Keratinocyte (primary cell): ENCODE measurements at regions not wholly inside any gene's neighbourhood (a gene's known extent, or its start where the extent isn't known, plus 50 kb on each side); places are given as distances from the start of the nearest gene placed in this dataset.

Source experiments
- DNase-seq: peaks from one replicate; pipeline ENCODE4 v3.0.0-alpha.2; 2011; ENCODE audit warnings: low read depth, missing footprints, low spot score
- FAIRE-seq: peaks from 2 replicates; lab custom pipeline; 2011; peaks lifted over from hg19 to GRCh38; lab: Jason Lieb, UNC
- H2AFZ ChIP-seq: 2 replicates; pipeline ENCODE4 v1.6.0; 2012; ENCODE audit warnings: low read length, control low read depth, inconsistent platforms; ENCODE audit not compliant: control insufficient read depth
- H3K27ac ChIP-seq: 2 replicates; pipeline ENCODE4 v1.5.1; 2011; ENCODE audit warnings: low read length; ENCODE audit not compliant: control insufficient read depth, insufficient read depth
- H3K27me3 ChIP-seq: 3 replicates; pipeline ENCODE4 v1.6.0; 2011; ENCODE audit warnings: low read length; ENCODE audit not compliant: control insufficient read depth, insufficient read depth; ENCODE audit errors: extremely low read depth
- H3K36me3 ChIP-seq, 2 experiments: 2 replicates in 1 of 2; 3 replicates in 1 of 2; pipeline ENCODE4 v1.5.1; 2011; ENCODE audit warnings: low read length in 2 of 2, mild to moderate bottlenecking in 1 of 2; ENCODE audit not compliant: control insufficient read depth in 2 of 2, insufficient read depth in 2 of 2; ENCODE audit errors: extremely low read depth in 1 of 2
- H3K4me1 ChIP-seq: 3 replicates; pipeline ENCODE4 v1.5.1; 2011; ENCODE audit warnings: low read length; ENCODE audit not compliant: control insufficient read depth, insufficient read depth; ENCODE audit errors: extremely low read depth
- H3K4me2 ChIP-seq: 3 replicates; pipeline ENCODE4 v1.6.0; 2011; ENCODE audit warnings: low read depth, low read length; ENCODE audit not compliant: control insufficient read depth, insufficient read depth; ENCODE audit errors: extremely low read depth
- H3K4me3 ChIP-seq, 3 experiments: fragments of 200-600 bp in 1 of 3; sonication (generic) in 1 of 3; 2 replicates in 2 of 3; 3 replicates in 1 of 3; pipeline ENCODE4 v1.5.1; 2011 to 2016; ENCODE audit warnings: low read length in 3 of 3, mild to moderate bottlenecking in 3 of 3, control low read depth in 2 of 3, inconsistent platforms in 1 of 3, low read depth in 1 of 3, mixed read lengths in 1 of 3, mixed run types in 1 of 3, moderate library complexity in 1 of 3; ENCODE audit not compliant: control insufficient read depth in 2 of 3, insufficient read depth in 2 of 3; ENCODE audit errors: extremely low read depth in 1 of 3
- H3K79me2 ChIP-seq: 2 replicates; pipeline ENCODE4 v1.6.0; 2012; ENCODE audit warnings: low read length; ENCODE audit not compliant: control insufficient read depth, insufficient read depth
- H3K9ac ChIP-seq: 3 replicates; pipeline ENCODE4 v1.6.0; 2011; ENCODE audit warnings: low read length; ENCODE audit not compliant: control insufficient read depth, insufficient read depth; ENCODE audit errors: extremely low read depth
- H3K9me1 ChIP-seq: 3 replicates; pipeline ENCODE4 v1.6.0; 2011; ENCODE audit warnings: low read length; ENCODE audit not compliant: control insufficient read depth, insufficient read depth; ENCODE audit errors: extremely low read depth
- H3K9me3 ChIP-seq: 2 replicates; pipeline ENCODE4 v1.5.1; 2012; ENCODE audit warnings: low read depth, low read length; ENCODE audit not compliant: control insufficient read depth
- H4K20me1 ChIP-seq: 3 replicates; pipeline ENCODE4 v1.6.0; 2011; ENCODE audit warnings: low read length; ENCODE audit not compliant: control insufficient read depth, insufficient read depth; ENCODE audit errors: extremely low read depth
- CTCF ChIP-seq, 3 experiments: IDR thresholded peaks in 1 of 3; conservative IDR thresholded peaks in 1 of 3; optimal IDR thresholded peaks in 1 of 3; 2 replicates in 2 of 3; 3 replicates in 1 of 3; pipeline versions ENCODE3 to v1.5.1; 2011; ENCODE audit warnings: low read length in 3 of 3, mild to moderate bottlenecking in 3 of 3, moderate library complexity in 2 of 3, control low read depth in 1 of 3, inconsistent platforms in 1 of 3; ENCODE audit not compliant: insufficient read depth in 2 of 3; ENCODE audit errors: extremely low read depth in 1 of 3
- EZH2 ChIP-seq: IDR thresholded peaks from one replicate; pipeline ENCODE4 v1.6.1; 2012; ENCODE audit warnings: inconsistent platforms, mild to moderate bottlenecking, low read length, moderate library complexity
- dilution Hi-C: fragments of 300-500 bp; cut with MboI; formaldehyde crosslinking; loops from one replicate; pipeline ENCODE4 v1.7.0; 2020; ENCODE audit warnings: low sequenced_read_pairs; ENCODE audit not compliant: extremely low pct_ligation_motif_present

- Histone ChIP-seq H3K4me2 (no peak overlapping the region), H2AFZ (no peak overlapping the region), H3K27me3 (no peaks in the 10 kb centered on the region), H3K79me2 (no peaks in the 10 kb centered on the region), H3K9ac (no peak overlapping the region), H3K27ac (no peak overlapping the region), H3K9me3 (no peaks in the 10 kb centered on the region), H3K9me1 (no peaks in the 10 kb centered on the region), H3K36me3 (no peaks in the 10 kb centered on the region), H3K4me3 (no peak overlapping the region), H3K4me1 (no peaks in the 10 kb centered on the region), H4K20me1 (no peaks in the 10 kb centered on the region)
- dilution Hi-C loops = no loop called here
- TF ChIP-seq CTCF (optimal IDR thresholded peaks at IDR 0.05 in 1 of 3, IDR thresholded peaks at IDR 0.05 in 1 of 3, conservative IDR thresholded peaks at IDR 0.05 in 1 of 3; ENCODE audit: extremely low read depth in 1 of 3, insufficient read depth in 2 of 3, low read length in 3 of 3) (no peak), EZH2 (no peak)
- DNase-seq (no peak), FAIRE-seq (no peak)
Measured at GRCh38 chr2:195308163-195308562, 348.9 kb upstream of the SLC39A10 start.

GRCh38 chr2:195307751-195308150 is 349.3 kb upstream of the SLC39A10 start:
- no peak overlapping the region for H3K4me3 ChIP-seq
- no peaks in the 10 kb centered on the region for H3K36me3 ChIP-seq
- no peak overlapping the region for H3K4me2 ChIP-seq

More at GRCh38 chr2:195307751-195308150, 349.3 kb upstream of the SLC39A10 start:
- dilution Hi-C loops = no loop called here
- FAIRE-seq (no peak), DNase-seq (no peak)
- H3K9me1 ChIP-seq = no peaks in the 10 kb centered on the region
- no peak overlapping the region for H2AFZ ChIP-seq
- no peaks in the 10 kb centered on the region for H3K9me3 ChIP-seq
- no peaks in the 10 kb centered on the region for H3K4me1 ChIP-seq
- no peak overlapping the region for H3K27ac ChIP-seq
- TF ChIP-seq CTCF (optimal IDR thresholded peaks at IDR 0.05 in 1 of 3, IDR thresholded peaks at IDR 0.05 in 1 of 3, conservative IDR thresholded peaks at IDR 0.05 in 1 of 3; ENCODE audit: extremely low read depth in 1 of 3, insufficient read depth in 2 of 3, low read length in 3 of 3) = no peak
- TF ChIP-seq EZH2 = no peak
- H3K27me3 ChIP-seq = no peaks in the 10 kb centered on the region
- no peaks in the 10 kb centered on the region for H4K20me1 ChIP-seq
- no peaks in the 10 kb centered on the region for H3K79me2 ChIP-seq
- H3K9ac ChIP-seq = no peak overlapping the region
